Endothelial cell of umbilical vein (primary cell): ENCODE measurements at regions not wholly inside any gene's neighbourhood (a gene's known extent, or its start where the extent isn't known, plus 50 kb on each side); places are given as distances from the start of the nearest gene placed in this dataset.

ENCODE experiments used
- EZH2 ChIP-seq: IDR thresholded peaks from 2 replicates; pipeline ENCODE4 v1.6.1; 2012; ENCODE audit warnings: borderline replicate concordance, low read depth, mild to moderate bottlenecking, moderate library complexity, low read length, inconsistent platforms; ENCODE audit not compliant: severe bottlenecking
- POLR2A ChIP-seq: IDR thresholded peaks from 2 replicates; pipeline ENCODE4 v1.6.1; 2012; ENCODE audit warnings: low read depth, mild to moderate bottlenecking, control low read depth, low read length
- POLR2AphosphoS5 ChIP-seq: IDR thresholded peaks from 2 replicates; pipeline ENCODE4 v1.6.1; 2012; ENCODE audit warnings: low read depth, mild to moderate bottlenecking, control low read depth, low read length, moderate library complexity; ENCODE audit not compliant: insufficient read depth
- TF ChIP-seq, protein P1 (sequence below), 2 donors: IDR thresholded peaks; 1 replicate in 1 of 2; 2 replicates in 1 of 2; pipeline ENCODE4 v1.5.1; 2011; ENCODE audit warnings: low read length in 2 of 2, mild to moderate bottlenecking in 2 of 2, moderate library complexity in 2 of 2, control low read depth in 1 of 2, inconsistent platforms in 1 of 2, low read depth in 1 of 2; ENCODE audit not compliant: insufficient read depth in 1 of 2; ENCODE audit errors: extremely low read depth in 1 of 2
- TF ChIP-seq, protein P2 (sequence below): IDR thresholded peaks from 2 replicates; pipeline ENCODE4 v1.6.1; 2011; ENCODE audit not compliant: insufficient read depth, insufficient read length

- TF ChIP-seq, protein P1, sequence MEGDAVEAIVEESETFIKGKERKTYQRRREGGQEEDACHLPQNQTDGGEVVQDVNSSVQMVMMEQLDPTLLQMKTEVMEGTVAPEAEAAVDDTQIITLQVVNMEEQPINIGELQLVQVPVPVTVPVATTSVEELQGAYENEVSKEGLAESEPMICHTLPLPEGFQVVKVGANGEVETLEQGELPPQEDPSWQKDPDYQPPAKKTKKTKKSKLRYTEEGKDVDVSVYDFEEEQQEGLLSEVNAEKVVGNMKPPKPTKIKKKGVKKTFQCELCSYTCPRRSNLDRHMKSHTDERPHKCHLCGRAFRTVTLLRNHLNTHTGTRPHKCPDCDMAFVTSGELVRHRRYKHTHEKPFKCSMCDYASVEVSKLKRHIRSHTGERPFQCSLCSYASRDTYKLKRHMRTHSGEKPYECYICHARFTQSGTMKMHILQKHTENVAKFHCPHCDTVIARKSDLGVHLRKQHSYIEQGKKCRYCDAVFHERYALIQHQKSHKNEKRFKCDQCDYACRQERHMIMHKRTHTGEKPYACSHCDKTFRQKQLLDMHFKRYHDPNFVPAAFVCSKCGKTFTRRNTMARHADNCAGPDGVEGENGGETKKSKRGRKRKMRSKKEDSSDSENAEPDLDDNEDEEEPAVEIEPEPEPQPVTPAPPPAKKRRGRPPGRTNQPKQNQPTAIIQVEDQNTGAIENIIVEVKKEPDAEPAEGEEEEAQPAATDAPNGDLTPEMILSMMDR (IDR thresholded peaks at IDR 0.05; ENCODE audit: extremely low read depth in 1 of 2, insufficient read depth in 1 of 2, low read depth in 1 of 2, low read length in 2 of 2) = peak; percentile 47 to 54
- TF ChIP-seq POLR2A (no peak), EZH2 (no peak), POLR2AphosphoS5 (no peak)
- TF ChIP-seq, protein P2, sequence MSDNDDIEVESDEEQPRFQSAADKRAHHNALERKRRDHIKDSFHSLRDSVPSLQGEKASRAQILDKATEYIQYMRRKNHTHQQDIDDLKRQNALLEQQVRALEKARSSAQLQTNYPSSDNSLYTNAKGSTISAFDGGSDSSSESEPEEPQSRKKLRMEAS = no peak
Observed at GRCh38 chr6:44593539-44593944, 206.0 kb downstream of the CDC5L start.
